CD14-positive monocyte (primary cell): ENCODE measurements at regions not wholly inside any gene's neighbourhood (a gene's known extent, or its start where the extent isn't known, plus 50 kb on each side); places are given as distances from the start of the nearest gene placed in this dataset.

Source experiments
- DNase-seq, 3 donors: peaks; one replicate each; pipeline ENCODE4 v3.0.0-alpha.2; 2011 to 2022
- H2AFZ ChIP-seq: 2 replicates; pipeline ENCODE4 v1.6.0; 2012; ENCODE audit warnings: mild to moderate bottlenecking, low read depth, low read length, inconsistent platforms; ENCODE audit not compliant: insufficient read depth, poor library complexity, severe bottlenecking
- H3K27ac ChIP-seq, 2 donors: 1 replicate in 1 of 2; 2 replicates in 1 of 2; pipeline ENCODE4 v1.5.1; 2012 to 2013; ENCODE audit warnings: low read length in 2 of 2, control low read depth in 1 of 2, inconsistent platforms in 1 of 2, low read depth in 1 of 2, mild to moderate bottlenecking in 1 of 2
- H3K27me3 ChIP-seq, 2 donors: one replicate each; pipeline versions ENCODE4 v1.6.0 to v1.6.1; 2011 to 2013; ENCODE audit warnings: low read length in 2 of 2; ENCODE audit not compliant: control insufficient read depth in 2 of 2, insufficient read depth in 2 of 2
- H3K36me3 ChIP-seq, 2 donors: replicated peaks in 1 of 2; 1 replicate in 1 of 2; 2 replicates in 1 of 2; pipeline versions ENCODE4 v1.5.1 to v1.6.1; 2012 to 2013; ENCODE audit warnings: low read length in 2 of 2, control low read depth in 1 of 2, inconsistent platforms in 1 of 2, mild to moderate bottlenecking in 1 of 2; ENCODE audit not compliant: insufficient read depth in 2 of 2, control insufficient read depth in 1 of 2
- H3K4me1 ChIP-seq, 2 donors: 1 replicate in 1 of 2; 2 replicates in 1 of 2; pipeline versions ENCODE4 v1.5.1 to v1.6.1; 2012 to 2013; ENCODE audit warnings: low read length in 2 of 2, control low read depth in 1 of 2, inconsistent platforms in 1 of 2, mild to moderate bottlenecking in 1 of 2, moderate library complexity in 1 of 2; ENCODE audit not compliant: insufficient read depth in 2 of 2, control insufficient read depth in 1 of 2
- H3K4me2 ChIP-seq: replicated peaks from 2 replicates; pipeline ENCODE3; 2012; ENCODE audit warnings: low read length, moderate library complexity, mild to moderate bottlenecking; ENCODE audit not compliant: poor library complexity, severe bottlenecking; ENCODE audit errors: extremely low read depth
- H3K4me3 ChIP-seq, 3 experiments: fragments of 200-600 bp in 1 of 3; sonication (generic) in 1 of 3; replicated peaks in 1 of 3; 1 replicate in 2 of 3; 2 replicates in 1 of 3; pipeline ENCODE4 v1.5.1; 2011 to 2013; ENCODE audit warnings: low read length in 3 of 3, mild to moderate bottlenecking in 3 of 3, control low read depth in 2 of 3, low read depth in 2 of 3, inconsistent platforms in 1 of 3, moderate library complexity in 1 of 3
- H3K79me2 ChIP-seq: 2 replicates; pipeline ENCODE4 v1.6.0; 2012; ENCODE audit warnings: mild to moderate bottlenecking, control low read depth, inconsistent platforms, low read length, moderate library complexity; ENCODE audit not compliant: insufficient read depth
- H3K9ac ChIP-seq: 2 replicates; pipeline ENCODE4 v1.6.0; 2017; ENCODE audit warnings: low read length, mild to moderate bottlenecking; ENCODE audit not compliant: insufficient read depth, poor library complexity, severe bottlenecking
- H3K9me3 ChIP-seq, 2 donors: replicated peaks in 1 of 2; 1 replicate in 1 of 2; 2 replicates in 1 of 2; pipeline versions ENCODE4 v1.5.1 to v1.6.1; 2012 to 2013; ENCODE audit warnings: low read length in 2 of 2, control low read depth in 1 of 2; ENCODE audit not compliant: control insufficient read depth in 1 of 2, insufficient read depth in 1 of 2
- H4K20me1 ChIP-seq: 2 replicates; pipeline ENCODE4 v1.6.0; 2012; ENCODE audit warnings: mild to moderate bottlenecking, low read length, control low read depth, moderate library complexity; ENCODE audit not compliant: insufficient read depth
- H3K27ac Mint-ChIP-seq, 7 donors: one replicate each; pipeline ENCODE4 v1.8.0; 2020; ENCODE audit warnings: mild to moderate bottlenecking in 7 of 7, mixed read lengths in 7 of 7, moderate library complexity in 6 of 7, inconsistent platforms in 2 of 7
- H3K27me3 Mint-ChIP-seq, 3 donors: one replicate each; pipeline ENCODE4 v1.8.0; 2021 to 2022; ENCODE audit warnings: low read depth in 3 of 3, mild to moderate bottlenecking in 3 of 3, mixed read lengths in 3 of 3, moderate library complexity in 3 of 3, inconsistent platforms in 1 of 3
- H3K36me3 Mint-ChIP-seq, 2 donors: one replicate each; pipeline ENCODE4 v1.8.0; 2020; ENCODE audit warnings: mixed read lengths in 2 of 2, inconsistent platforms in 1 of 2, mild to moderate bottlenecking in 1 of 2
- H3K4me1 Mint-ChIP-seq: one replicate; pipeline ENCODE4 v1.8.0; 2020; ENCODE audit warnings: mild to moderate bottlenecking, mixed read lengths
- H3K4me3 Mint-ChIP-seq, 2 donors: one replicate each; pipeline ENCODE4 v1.8.0; 2020; ENCODE audit warnings: mild to moderate bottlenecking in 2 of 2, mixed read lengths in 2 of 2, moderate library complexity in 1 of 2
- H3K9me3 Mint-ChIP-seq, 7 donors: one replicate each; pipeline ENCODE4 v1.8.0; 2020 to 2022; ENCODE audit warnings: mixed read lengths in 7 of 7, mild to moderate bottlenecking in 6 of 7, moderate library complexity in 6 of 7, inconsistent platforms in 2 of 7
- WGBS: methylation state at CpG from one replicate; pipeline ENCODE4 v1.1.5; 2013; ENCODE audit warnings: missing lambda C conversion rate; ENCODE audit not compliant: insufficient coverage; 5-methylcytosine and 5-hydroxymethylcytosine counted together
- intact Hi-C, 2 donors: fragments of 100-400 bp; cut with micrococcal nuclease; formaldehyde crosslinking; loops; one replicate each; pipeline versions ENCODE4 v1.15.0 to v1.15.1; 2023
- TF ChIP-seq, protein P1 (sequence below): fragments of 200-600 bp; IDR thresholded peaks from one replicate; pipeline ENCODE4 v1.8.0; 2022; ENCODE audit warnings: antibody characterized with exemption, mild to moderate bottlenecking

- H3K4me2 ChIP-seq, result no peak overlapping the region
- no peaks in the 10 kb centered on the region for H3K4me1 ChIP-seq
- no peaks in the 10 kb centered on the region for H3K36me3 ChIP-seq
- no peaks in the 10 kb centered on the region for H3K27me3 ChIP-seq
- no peak overlapping the region for H3K27ac ChIP-seq
- TF ChIP-seq, protein P1, sequence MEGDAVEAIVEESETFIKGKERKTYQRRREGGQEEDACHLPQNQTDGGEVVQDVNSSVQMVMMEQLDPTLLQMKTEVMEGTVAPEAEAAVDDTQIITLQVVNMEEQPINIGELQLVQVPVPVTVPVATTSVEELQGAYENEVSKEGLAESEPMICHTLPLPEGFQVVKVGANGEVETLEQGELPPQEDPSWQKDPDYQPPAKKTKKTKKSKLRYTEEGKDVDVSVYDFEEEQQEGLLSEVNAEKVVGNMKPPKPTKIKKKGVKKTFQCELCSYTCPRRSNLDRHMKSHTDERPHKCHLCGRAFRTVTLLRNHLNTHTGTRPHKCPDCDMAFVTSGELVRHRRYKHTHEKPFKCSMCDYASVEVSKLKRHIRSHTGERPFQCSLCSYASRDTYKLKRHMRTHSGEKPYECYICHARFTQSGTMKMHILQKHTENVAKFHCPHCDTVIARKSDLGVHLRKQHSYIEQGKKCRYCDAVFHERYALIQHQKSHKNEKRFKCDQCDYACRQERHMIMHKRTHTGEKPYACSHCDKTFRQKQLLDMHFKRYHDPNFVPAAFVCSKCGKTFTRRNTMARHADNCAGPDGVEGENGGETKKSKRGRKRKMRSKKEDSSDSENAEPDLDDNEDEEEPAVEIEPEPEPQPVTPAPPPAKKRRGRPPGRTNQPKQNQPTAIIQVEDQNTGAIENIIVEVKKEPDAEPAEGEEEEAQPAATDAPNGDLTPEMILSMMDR, result no peak
- intact Hi-C loops, result no loop called here
- Mint-ChIP-seq H3K27ac (no peak overlapping the region), H3K9me3 (peaks cover 0 to 6% (median 1%) of the 10 kb centered on the region in 7 donors), H3K36me3 (no peaks in the 10 kb centered on the region), H3K4me1 (no peaks in the 10 kb centered on the region), H3K4me3 (no peak overlapping the region), H3K27me3 (no peaks in the 10 kb centered on the region)
- no peaks in the 10 kb centered on the region for H4K20me1 ChIP-seq
- no peaks in the 10 kb centered on the region for H3K79me2 ChIP-seq
- no peaks in the 10 kb centered on the region for H3K9me3 ChIP-seq
- DNase-seq, result no peak
- H2AFZ ChIP-seq, result no peak overlapping the region
- H3K4me3 ChIP-seq, result no peak overlapping the region
- WGBS, result no CpG with 5 or more reads among the region's 2 CpGs
- H3K9ac ChIP-seq, result no peak overlapping the region
Measured at GRCh38 chr5:118070041-118070440, 918.3 kb downstream of the DTWD2 start.

DNA sequence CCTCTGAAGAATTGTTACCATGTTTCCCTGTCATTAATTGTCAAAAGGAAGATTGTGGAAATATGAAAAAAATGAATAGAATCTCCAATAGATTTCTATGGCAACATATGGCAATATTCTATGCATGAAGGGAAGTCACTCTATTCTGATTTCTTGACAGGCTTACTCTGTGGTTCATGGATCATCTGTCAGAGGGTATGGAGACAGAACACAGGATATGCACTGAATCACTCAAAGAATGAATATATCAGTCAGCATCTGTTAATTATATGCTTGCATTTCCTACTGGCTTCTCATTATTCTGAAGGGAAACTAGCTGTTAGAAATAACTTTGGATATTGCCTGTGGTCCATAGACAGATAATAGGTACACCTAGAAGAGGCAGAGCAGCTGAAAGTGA, 918.9 kb downstream of the DTWD2 start:
- H3K9me3 Mint-ChIP-seq, result peaks cover 0 to 7% (median 1%) of the 10 kb centered on the region in 7 donors
- no peaks in the 10 kb centered on the region for H3K4me1 ChIP-seq
- no peaks in the 10 kb centered on the region for H3K36me3 Mint-ChIP-seq
- H3K4me1 Mint-ChIP-seq, result no peaks in the 10 kb centered on the region
- no peak overlapping the region for H3K4me3 Mint-ChIP-seq
- H3K9ac ChIP-seq, result no peak overlapping the region
- no peak for DNase-seq
- TF ChIP-seq, protein P1, result no peak
- H3K27ac ChIP-seq, result no peak overlapping the region
- H3K79me2 ChIP-seq, result no peaks in the 10 kb centered on the region
- no peaks in the 10 kb centered on the region for H4K20me1 ChIP-seq
- no peak overlapping the region for H3K27ac Mint-ChIP-seq
- no peak overlapping the region for H3K4me2 ChIP-seq
- no peaks in the 10 kb centered on the region for H3K9me3 ChIP-seq
- H3K4me3 ChIP-seq, result no peak overlapping the region
- H3K36me3 ChIP-seq, result no peaks in the 10 kb centered on the region
- intact Hi-C loops, result no loop called here
- no peaks in the 10 kb centered on the region for H3K27me3 Mint-ChIP-seq
- H3K27me3 ChIP-seq, result no peaks in the 10 kb centered on the region
- H2AFZ ChIP-seq, result no peak overlapping the region
